DND-41 (cell line): ENCODE measurements at regions not wholly inside any gene's neighbourhood (a gene's known extent, or its start where the extent isn't known, plus 50 kb on each side); places are given as distances from the start of the nearest gene placed in this dataset.

Experiments
- EZH2 ChIP-seq: IDR thresholded peaks from 3 replicates; pipeline ENCODE4 v1.6.1; 2012; ENCODE audit warnings: borderline replicate concordance, low read depth, mild to moderate bottlenecking, moderate library complexity, low read length, inconsistent platforms; ENCODE audit not compliant: severe bottlenecking
- TF ChIP-seq, protein P1 (sequence below): IDR thresholded peaks from 2 replicates; pipeline ENCODE4 v1.5.1; 2012; ENCODE audit warnings: borderline replicate concordance, low read length, moderate library complexity, mild to moderate bottlenecking; ENCODE audit not compliant: poor library complexity, severe bottlenecking; ENCODE audit errors: extremely low read depth

DNA sequence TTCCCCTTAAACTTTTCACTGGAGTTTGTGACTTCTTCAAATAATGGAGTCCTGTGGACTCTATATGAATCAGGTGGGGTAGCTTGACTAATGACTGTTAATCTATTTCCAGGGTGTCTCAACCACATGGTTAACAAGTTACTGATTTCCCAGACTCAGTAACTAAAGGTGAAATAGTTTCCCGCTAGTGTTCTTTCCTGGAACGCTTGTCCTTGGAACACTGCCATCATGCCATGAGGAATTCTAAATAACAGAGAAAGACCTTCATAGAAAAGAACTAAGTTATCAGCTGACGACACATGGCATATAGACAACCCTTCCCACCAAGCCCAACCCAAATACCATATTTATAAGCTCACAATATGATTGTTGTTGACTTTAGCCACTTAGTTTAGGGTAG, 1027.9 kb upstream of the FAM98A start:
- TF ChIP-seq, protein P1, sequence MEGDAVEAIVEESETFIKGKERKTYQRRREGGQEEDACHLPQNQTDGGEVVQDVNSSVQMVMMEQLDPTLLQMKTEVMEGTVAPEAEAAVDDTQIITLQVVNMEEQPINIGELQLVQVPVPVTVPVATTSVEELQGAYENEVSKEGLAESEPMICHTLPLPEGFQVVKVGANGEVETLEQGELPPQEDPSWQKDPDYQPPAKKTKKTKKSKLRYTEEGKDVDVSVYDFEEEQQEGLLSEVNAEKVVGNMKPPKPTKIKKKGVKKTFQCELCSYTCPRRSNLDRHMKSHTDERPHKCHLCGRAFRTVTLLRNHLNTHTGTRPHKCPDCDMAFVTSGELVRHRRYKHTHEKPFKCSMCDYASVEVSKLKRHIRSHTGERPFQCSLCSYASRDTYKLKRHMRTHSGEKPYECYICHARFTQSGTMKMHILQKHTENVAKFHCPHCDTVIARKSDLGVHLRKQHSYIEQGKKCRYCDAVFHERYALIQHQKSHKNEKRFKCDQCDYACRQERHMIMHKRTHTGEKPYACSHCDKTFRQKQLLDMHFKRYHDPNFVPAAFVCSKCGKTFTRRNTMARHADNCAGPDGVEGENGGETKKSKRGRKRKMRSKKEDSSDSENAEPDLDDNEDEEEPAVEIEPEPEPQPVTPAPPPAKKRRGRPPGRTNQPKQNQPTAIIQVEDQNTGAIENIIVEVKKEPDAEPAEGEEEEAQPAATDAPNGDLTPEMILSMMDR, result no peak
- TF ChIP-seq EZH2, result no peak
